CD4-positive, alpha-beta T cell (primary cell): ENCODE measurements at regions not wholly inside any gene's neighbourhood (a gene's known extent, or its start where the extent isn't known, plus 50 kb on each side); places are given as distances from the start of the nearest gene placed in this dataset.

Source experiments
- ATAC-seq: fragments of 200-7000 bp; cut with Tn5 transposase; one replicate; pipeline ENCODE4 v1.10.0; 2022; ENCODE audit warnings: mild to moderate bottlenecking; ENCODE audit not compliant: poor library complexity
- CTCF ChIA-PET: fragments of 350-600 bp; sonication (Branson Sonifier 250); formaldehyde crosslinking; loops from one replicate; lab custom pipeline; 2021; ENCODE audit warnings: antibody characterized with exemption, inconsistent platforms; lab: Charles Lee
- POLR2A ChIA-PET: fragments of 350-600 bp; sonication (Branson Sonifier 250); formaldehyde crosslinking; loops from one replicate; lab custom pipeline; 2021; ENCODE audit warnings: antibody characterized with exemption, inconsistent platforms; lab: Charles Lee
- DNase-seq, 14 experiments: peaks; one replicate each; pipeline ENCODE4 v3.0.0-alpha.2; 2013 to 2020; ENCODE audit warnings: mixed read lengths in 2 of 14
- H3K27ac ChIP-seq, 2 donors: one replicate each; pipeline versions ENCODE4 v1.5.1 to v1.7.0; 2013; ENCODE audit warnings: low read length in 2 of 2, low read depth in 1 of 2, mild to moderate bottlenecking in 1 of 2
- H3K27me3 ChIP-seq, 2 experiments: 1 replicate in 1 of 2; 2 replicates in 1 of 2; pipeline versions ENCODE4 v1.6.1 to v1.7.0; 2013; ENCODE audit warnings: low read length in 2 of 2, control low read depth in 1 of 2, mild to moderate bottlenecking in 1 of 2, moderate library complexity in 1 of 2; ENCODE audit not compliant: insufficient read depth in 2 of 2, control insufficient read depth in 1 of 2
- H3K36me3 ChIP-seq: one replicate; pipeline ENCODE4 v1.6.1; 2013; ENCODE audit warnings: low read length, control low read depth; ENCODE audit not compliant: insufficient read depth
- H3K4me1 ChIP-seq: one replicate; pipeline ENCODE4 v1.6.1; 2013; ENCODE audit warnings: low read length, control low read depth; ENCODE audit not compliant: insufficient read depth
- H3K4me3 ChIP-seq: one replicate; pipeline ENCODE4 v1.5.1; 2013; ENCODE audit warnings: mild to moderate bottlenecking, low read length, moderate library complexity
- H3K9me3 ChIP-seq, 2 experiments: 1 replicate in 1 of 2; 2 replicates in 1 of 2; pipeline versions ENCODE4 v1.6.1 to v1.7.0; 2013; ENCODE audit warnings: low read length in 2 of 2, mild to moderate bottlenecking in 2 of 2, control low read depth in 1 of 2, moderate library complexity in 1 of 2; ENCODE audit not compliant: control insufficient read depth in 1 of 2, insufficient read depth in 1 of 2
- H3K27ac Mint-ChIP-seq: one replicate; pipeline ENCODE4 v1.8.0; 2020; ENCODE audit warnings: mixed read lengths
- H3K27me3 Mint-ChIP-seq: one replicate; pipeline ENCODE4 v1.8.0; 2021; ENCODE audit warnings: mixed read lengths
- H3K36me3 Mint-ChIP-seq: one replicate; pipeline ENCODE4 v1.8.0; 2021; ENCODE audit warnings: low read depth, mixed read lengths
- H3K4me1 Mint-ChIP-seq: one replicate; pipeline ENCODE4 v1.8.0; 2021; ENCODE audit warnings: low read depth, mixed read lengths
- H3K4me3 Mint-ChIP-seq: one replicate; pipeline ENCODE4 v1.8.0; 2020; ENCODE audit warnings: mild to moderate bottlenecking, mixed read lengths
- H3K9me3 Mint-ChIP-seq: one replicate; pipeline ENCODE4 v1.8.0; 2020; ENCODE audit warnings: mixed read lengths
- intact Hi-C, 2 experiments: fragments of 100-400 bp; cut with DNase I in 1 of 2; cut with micrococcal nuclease in 1 of 2; formaldehyde crosslinking; loops; one replicate each; pipeline versions ENCODE4 v1.15.1 to v1.9.0; 2023 to 2025; cut with DNase I, micrococcal nuclease
- TF ChIP-seq, protein P1 (sequence below): fragments of 200-600 bp; IDR thresholded peaks from one replicate; pipeline ENCODE4 v1.8.0; 2022; ENCODE audit warnings: antibody characterized with exemption, mild to moderate bottlenecking

DNA sequence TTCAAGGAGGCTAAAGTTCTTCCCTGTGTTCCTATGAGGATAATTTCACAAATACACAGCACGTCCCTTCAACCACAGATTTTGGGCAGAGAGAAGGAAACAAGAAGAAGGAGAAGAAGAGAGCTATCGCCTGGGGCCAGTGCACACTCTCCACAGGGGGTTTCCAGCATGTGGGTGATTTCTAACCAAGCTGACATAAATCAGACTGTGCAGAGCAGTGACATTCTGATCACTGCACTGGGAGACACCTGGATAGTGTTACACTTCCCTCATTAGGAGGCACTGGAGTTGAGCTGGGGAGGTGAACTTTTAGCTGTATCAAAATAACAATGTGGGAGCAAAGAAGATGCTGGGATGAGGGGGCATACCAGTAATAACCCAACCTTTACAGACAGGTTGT lies 71.8 kb upstream of the CENPW start:
- intact Hi-C loops: no loop called here
- Histone ChIP-seq H3K4me1 (no peaks in the 10 kb centered on the region), H3K9me3 (no peaks in the 10 kb centered on the region), H3K27me3 (no peaks in the 10 kb centered on the region), H3K36me3 (no peaks in the 10 kb centered on the region), H3K4me3 (no peak overlapping the region), H3K27ac (no peak overlapping the region)
- H3K27ac Mint-ChIP-seq: no peak overlapping the region
- ATAC-seq (no peak), DNase-seq (no peak)
- TF ChIP-seq, protein P1, sequence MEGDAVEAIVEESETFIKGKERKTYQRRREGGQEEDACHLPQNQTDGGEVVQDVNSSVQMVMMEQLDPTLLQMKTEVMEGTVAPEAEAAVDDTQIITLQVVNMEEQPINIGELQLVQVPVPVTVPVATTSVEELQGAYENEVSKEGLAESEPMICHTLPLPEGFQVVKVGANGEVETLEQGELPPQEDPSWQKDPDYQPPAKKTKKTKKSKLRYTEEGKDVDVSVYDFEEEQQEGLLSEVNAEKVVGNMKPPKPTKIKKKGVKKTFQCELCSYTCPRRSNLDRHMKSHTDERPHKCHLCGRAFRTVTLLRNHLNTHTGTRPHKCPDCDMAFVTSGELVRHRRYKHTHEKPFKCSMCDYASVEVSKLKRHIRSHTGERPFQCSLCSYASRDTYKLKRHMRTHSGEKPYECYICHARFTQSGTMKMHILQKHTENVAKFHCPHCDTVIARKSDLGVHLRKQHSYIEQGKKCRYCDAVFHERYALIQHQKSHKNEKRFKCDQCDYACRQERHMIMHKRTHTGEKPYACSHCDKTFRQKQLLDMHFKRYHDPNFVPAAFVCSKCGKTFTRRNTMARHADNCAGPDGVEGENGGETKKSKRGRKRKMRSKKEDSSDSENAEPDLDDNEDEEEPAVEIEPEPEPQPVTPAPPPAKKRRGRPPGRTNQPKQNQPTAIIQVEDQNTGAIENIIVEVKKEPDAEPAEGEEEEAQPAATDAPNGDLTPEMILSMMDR: no peak
- ChIA-PET CTCF (no interaction called here), POLR2A (no interaction called here)
- H3K4me1 Mint-ChIP-seq: no peaks in the 10 kb centered on the region
- H3K4me3 Mint-ChIP-seq: no peak overlapping the region
- no peaks in the 10 kb centered on the region for H3K9me3 Mint-ChIP-seq
- H3K36me3 Mint-ChIP-seq: no peaks in the 10 kb centered on the region
- no peaks in the 10 kb centered on the region for H3K27me3 Mint-ChIP-seq

DNA sequence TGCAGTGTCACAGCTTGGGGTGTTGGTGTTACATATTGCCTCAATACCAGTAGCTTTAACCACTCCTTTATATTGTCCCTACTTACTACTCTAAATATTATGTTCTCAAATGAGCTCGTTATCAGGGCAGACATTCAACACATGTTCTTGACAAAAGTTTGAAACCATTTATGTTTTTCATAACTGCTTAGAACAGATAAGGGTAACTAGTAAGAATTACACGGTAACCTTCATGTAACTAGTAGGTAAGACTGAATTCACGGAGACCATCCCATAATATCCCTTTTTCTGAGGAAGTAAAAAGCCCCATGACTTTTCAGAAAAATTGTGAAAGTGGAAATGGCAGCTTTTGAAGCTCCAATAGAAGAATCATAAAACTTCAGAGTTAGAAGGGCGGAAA lies 59.6 kb upstream of the CENPW start:
- no peaks in the 10 kb centered on the region for H3K9me3 ChIP-seq
- H3K36me3 ChIP-seq: no peaks in the 10 kb centered on the region
- H3K27ac Mint-ChIP-seq: no peak overlapping the region
- TF ChIP-seq, protein P1: no peak
- H3K4me3 Mint-ChIP-seq: no peak overlapping the region
- ChIA-PET POLR2A (no interaction called here), CTCF (no interaction called here)
- intact Hi-C loops: no loop called here
- no peaks in the 10 kb centered on the region for H3K4me1 Mint-ChIP-seq
- no peak for DNase-seq
- no peaks in the 10 kb centered on the region for H3K4me1 ChIP-seq
- H3K27me3 Mint-ChIP-seq: peaks cover 4% of the 10 kb centered on the region
- H3K9me3 Mint-ChIP-seq: no peaks in the 10 kb centered on the region
- no peaks in the 10 kb centered on the region for H3K36me3 Mint-ChIP-seq
- H3K27me3 ChIP-seq: no peaks in the 10 kb centered on the region
- H3K27ac ChIP-seq: no peak overlapping the region
- no peak for ATAC-seq
- H3K4me3 ChIP-seq: no peak overlapping the region

DNA sequence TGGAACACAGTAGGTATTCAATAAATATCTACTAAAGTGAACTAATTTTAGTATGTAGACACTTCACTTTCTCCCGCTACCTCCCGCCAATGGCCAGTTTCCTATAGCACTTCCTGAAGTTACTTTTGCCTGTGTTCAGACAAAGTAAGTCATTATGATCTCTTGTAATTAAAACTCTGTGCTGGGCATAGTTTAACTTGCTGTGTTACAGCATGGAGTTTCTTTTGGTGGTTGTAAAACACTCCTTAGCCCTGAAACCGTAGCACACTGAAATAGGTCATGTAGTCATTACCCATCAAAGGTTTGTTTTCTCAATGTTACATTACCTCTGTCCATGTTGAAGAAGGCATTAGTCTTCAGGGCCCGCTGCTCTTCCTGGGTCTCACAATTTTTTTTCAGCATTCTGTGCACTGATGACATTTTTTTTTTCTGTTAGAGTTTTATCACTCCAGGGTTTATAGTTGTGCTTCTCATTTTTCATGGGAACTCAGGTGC lies 54.0 kb upstream of the CENPW start:
- H3K4me3 Mint-ChIP-seq: no peak overlapping the region
- no peaks in the 10 kb centered on the region for H3K9me3 ChIP-seq
- DNase-seq (no peak), ATAC-seq (no peak)
- H3K27me3 Mint-ChIP-seq: peaks cover 4% of the 10 kb centered on the region
- no peaks in the 10 kb centered on the region for H3K27me3 ChIP-seq
- H3K27ac ChIP-seq: no peak overlapping the region
- no peaks in the 10 kb centered on the region for H3K4me1 ChIP-seq
- no peaks in the 10 kb centered on the region for H3K36me3 ChIP-seq
- TF ChIP-seq, protein P1: no peak
- no peaks in the 10 kb centered on the region for H3K9me3 Mint-ChIP-seq
- no peak overlapping the region for H3K4me3 ChIP-seq
- no peaks in the 10 kb centered on the region for H3K36me3 Mint-ChIP-seq
- no peaks in the 10 kb centered on the region for H3K4me1 Mint-ChIP-seq
- intact Hi-C loops: no loop called here
- ChIA-PET CTCF (no interaction called here), POLR2A (no interaction called here)
- H3K27ac Mint-ChIP-seq: no peak overlapping the region
